HL-60 (cell line): ENCODE measurements at regions not wholly inside any gene's neighbourhood (a gene's known extent, or its start where the extent isn't known, plus 50 kb on each side); places are given as distances from the start of the nearest gene placed in this dataset.

Experiments
- DNase-seq, 2 experiments: peaks; one replicate each; pipeline ENCODE4 v3.0.0-alpha.2; 2010 to 2020; ENCODE audit warnings: low read depth in 1 of 2, low spot score in 1 of 2
- H3K27ac ChIP-seq: fragments of 250-450 bp; sonication (Bioruptor Pico); replicated peaks from 2 replicates; pipeline ENCODE4 v1.5.1; 2020; ENCODE audit warnings: mild to moderate bottlenecking, moderate library complexity
- H3K27me3 ChIP-seq: fragments of 250-450 bp; sonication (Bioruptor Pico); 2 replicates; pipeline ENCODE4 v1.5.1; 2021; ENCODE audit warnings: mild to moderate bottlenecking, moderate library complexity; ENCODE audit not compliant: insufficient read depth, poor library complexity, severe bottlenecking
- H3K4me3 ChIP-seq: replicated peaks from 2 replicates; pipeline ENCODE4 v1.5.1; 2011; ENCODE audit warnings: mild to moderate bottlenecking, control low read depth, low read length; ENCODE audit not compliant: insufficient read depth
- CTCF ChIP-seq: IDR thresholded peaks from one replicate; pipeline ENCODE4 v1.5.1; 2011; ENCODE audit warnings: low read length, control low read depth, inconsistent platforms; ENCODE audit not compliant: insufficient read depth
- GABPA ChIP-seq: IDR thresholded peaks from 2 replicates; pipeline ENCODE4 v1.6.1; 2012; ENCODE audit warnings: low read depth
- POLR2AphosphoS5 ChIP-seq: IDR thresholded peaks from 2 replicates; pipeline ENCODE4 v1.6.1; 2012; ENCODE audit warnings: low read depth
- REST ChIP-seq: IDR thresholded peaks from 2 replicates; pipeline ENCODE4 v1.6.1; 2012; ENCODE audit warnings: low read depth; ENCODE audit not compliant: insufficient replicate concordance
- SPI1 ChIP-seq: IDR thresholded peaks from 2 replicates; pipeline ENCODE4 v1.6.1; 2012; ENCODE audit warnings: low read depth, mild to moderate bottlenecking, borderline replicate concordance

- Histone ChIP-seq H3K4me3 (no peak overlapping the region), H3K27ac (no peak overlapping the region), H3K27me3 (no peaks in the 10 kb centered on the region)
- no peak for TF ChIP-seq REST
- no peak for TF ChIP-seq POLR2AphosphoS5
- no peak for TF ChIP-seq GABPA
- DNase-seq, result no peak
Measured at GRCh38 chr5:148926207-148926606, 99.8 kb downstream of the ADRB2 start.

- no peak for TF ChIP-seq CTCF
- no peak for TF ChIP-seq POLR2AphosphoS5
- TF ChIP-seq REST, result no peak
- no peak for TF ChIP-seq GABPA
- TF ChIP-seq SPI1, result no peak
- Histone ChIP-seq H3K27ac (no peak overlapping the region), H3K4me3 (no peak overlapping the region), H3K27me3 (no peaks in the 10 kb centered on the region)
- DNase-seq, result no peak
Measured at GRCh38 chr5:148927307-148927946, 101.0 kb downstream of the ADRB2 start.

- TF ChIP-seq SPI1, result no peak
- TF ChIP-seq POLR2AphosphoS5, result no peak
- TF ChIP-seq GABPA, result no peak
- no peak for TF ChIP-seq REST
- TF ChIP-seq CTCF, result no peak
- no peak overlapping the region for H3K27ac ChIP-seq
- H3K4me3 ChIP-seq, result no peak overlapping the region
- no peak for DNase-seq
- H3K27me3 ChIP-seq, result no peaks in the 10 kb centered on the region
Measured at GRCh38 chr5:148928141-148928540, 101.7 kb downstream of the ADRB2 start.
